ENCODE measurements at regions not wholly inside any gene's neighbourhood (a gene's known extent, or its start where the extent isn't known, plus 50 kb on each side); places are given as distances from the start of the nearest gene placed in this dataset.

DNA sequence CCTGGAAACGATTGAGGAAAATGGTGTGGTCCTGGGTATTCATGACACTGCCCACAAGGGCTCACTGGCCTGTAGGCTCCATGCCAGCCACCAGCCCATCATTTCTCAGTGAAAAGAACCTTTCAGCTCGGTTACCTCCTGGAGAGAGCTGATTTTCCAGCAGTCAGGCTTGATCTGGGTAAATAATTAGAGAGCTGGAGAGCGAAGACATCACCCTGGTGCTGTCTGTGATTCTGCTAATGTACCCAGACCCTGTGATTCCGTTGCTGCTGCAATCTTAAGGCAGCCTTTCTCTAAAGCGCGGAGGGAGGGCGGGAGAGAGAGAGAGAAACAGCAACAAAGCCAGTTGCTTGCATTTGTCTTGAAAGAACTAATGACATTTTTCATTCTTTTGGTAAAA, 221.9 kb upstream of the TOPAZ1 start:
- Histone ChIP-seq H3K4me2 (ENCODE audit: control insufficient read depth, insufficient read depth) (no peak overlapping the region), H3K27me3 (replicated peaks in 1 of 2; ENCODE audit: control insufficient read depth in 2 of 2, insufficient read depth in 2 of 2, low read length in 1 of 2) (no peaks in the 10 kb centered on the region), H3K27ac (ENCODE audit: control insufficient read depth, insufficient read depth) (no peak overlapping the region), H3K4me3 (no peak overlapping the region), H3K36me3 (ENCODE audit: control insufficient read depth in 2 of 2, insufficient read depth in 2 of 2, low read length in 1 of 2) (no peaks in the 10 kb centered on the region), H3K9ac (ENCODE audit: control insufficient read depth, insufficient read depth, low read length) (no peak overlapping the region), H3K4me1 (ENCODE audit: control insufficient read depth, insufficient read depth, low read length) (no peaks in the 10 kb centered on the region), H3K79me2 (ENCODE audit: control insufficient read depth, insufficient read depth, low read length) (peaks cover 21% of the 10 kb centered on the region), H4K20me1 (ENCODE audit: control insufficient read depth, insufficient read depth) (no peaks in the 10 kb centered on the region), H3K9me3 (replicated peaks; ENCODE audit: control insufficient read depth, insufficient read depth, low read length) (no peaks in the 10 kb centered on the region), H2AFZ (ENCODE audit: control insufficient read depth, low read depth, low read length) (no peak overlapping the region)
- FAIRE-seq: no peak
- ATAC-seq: no peak
- no TSS peak for BruUV-seq (replicated peaks)
- TF ChIP-seq FOXM1 (IDR thresholded peaks at IDR 0.05; ENCODE audit: low read depth, low read length) (no peak), USF1 (IDR thresholded peaks at IDR 0.05; ENCODE audit: borderline replicate concordance, extremely low read length, insufficient read depth, low read depth, low read length) (no peak)
- in situ Hi-C loops (cut with MboI) (no loop called here), intact Hi-C loops (cut with micrococcal nuclease; ENCODE audit: unreplicated experiment) (no loop called here)
- ChIA-PET SMC1A (ENCODE audit: uncharacterized antibody, unreplicated experiment) (interaction anchor here (0.9 to 4.1 kb wide), 12 partner anchors 11 to 124 kb away, joined by 3 to 17 read pairs (median 3); no protein-coding TSS in a partner anchor), RAD21 (ENCODE audit: unreplicated experiment) (interaction anchor here (1.1 to 1.3 kb wide), 2 partner anchors 20 to 41 kb away, joined by 3 to 4 read pairs; no protein-coding TSS in a partner anchor), POLR2A (interaction anchor here (0.7 to 1.1 kb wide), 4 partner anchors 12 to 693 kb away, joined by 3 to 4 read pairs (median 3); no protein-coding TSS in a partner anchor), CTCF (interaction anchor here (0.6 to 2.3 kb wide), 5 partner anchors 12 to 24 kb away, joined by 3 to 8 read pairs (median 5); no protein-coding TSS in a partner anchor)
- no peak for DNase-seq (ENCODE audit: low read depth, low spot score)
- WGBS (ENCODE audit: insufficient coverage, insufficient replicate concordance, low lambda C conversion rate, missing lambda C conversion rate): 63% methylated on average over 7 of the region's 7 CpGs

- POLR2A ChIA-PET: interaction anchor here (0.7 kb wide), 2 partner anchors 15 to 693 kb away, joined by 3 read pairs; no protein-coding TSS in a partner anchor
- intact Hi-C loops (cut with micrococcal nuclease; ENCODE audit: unreplicated experiment) (no loop called here), in situ Hi-C loops (cut with MboI) (no loop called here)
- no peak overlapping the region for H2AFZ ChIP-seq (ENCODE audit: control insufficient read depth, low read depth, low read length)
- FAIRE-seq: no peak
- H3K27ac ChIP-seq (ENCODE audit: control insufficient read depth, insufficient read depth): no peak overlapping the region
- no peaks in the 10 kb centered on the region for H4K20me1 ChIP-seq (ENCODE audit: control insufficient read depth, insufficient read depth)
- no peak for DNase-seq (ENCODE audit: low read depth, low spot score)
- WGBS (ENCODE audit: insufficient coverage, insufficient replicate concordance, low lambda C conversion rate, missing lambda C conversion rate): 54% methylated on average over 1 of the region's 1 CpG
- RAD21 ChIA-PET (ENCODE audit: unreplicated experiment): interaction anchor here (0.8 to 1.3 kb wide), 3 partner anchors 18 to 41 kb away, joined by 3 to 4 read pairs (median 3); no protein-coding TSS in a partner anchor
- H3K79me2 ChIP-seq (ENCODE audit: control insufficient read depth, insufficient read depth, low read length): peaks cover 24% of the 10 kb centered on the region
- H3K9me3 ChIP-seq (replicated peaks; ENCODE audit: control insufficient read depth, insufficient read depth, low read length): no peaks in the 10 kb centered on the region
- CTCF ChIA-PET: interaction anchor here (1.2 to 1.5 kb wide), 3 partner anchors 16 to 25 kb away, joined by 3 to 5 read pairs (median 5); no protein-coding TSS in a partner anchor
- no peak overlapping the region for H3K4me2 ChIP-seq (ENCODE audit: control insufficient read depth, insufficient read depth)
- ATAC-seq: no peak
- H3K4me3 ChIP-seq: no peak overlapping the region
- H3K9ac ChIP-seq (ENCODE audit: control insufficient read depth, insufficient read depth, low read length): no peak overlapping the region
- H3K36me3 ChIP-seq (ENCODE audit: control insufficient read depth in 2 of 2, insufficient read depth in 2 of 2, low read length in 1 of 2): no peaks in the 10 kb centered on the region
- no peaks in the 10 kb centered on the region for H3K4me1 ChIP-seq (ENCODE audit: control insufficient read depth, insufficient read depth, low read length)
- BruUV-seq (replicated peaks): no TSS peak
- no peaks in the 10 kb centered on the region for H3K27me3 ChIP-seq (replicated peaks in 1 of 2; ENCODE audit: control insufficient read depth in 2 of 2, insufficient read depth in 2 of 2, low read length in 1 of 2)
- SMC1A ChIA-PET (ENCODE audit: uncharacterized antibody, unreplicated experiment): interaction anchor here (1.0 to 4.1 kb wide), 10 partner anchors 12 to 124 kb away, joined by 3 to 17 read pairs (median 4); no protein-coding TSS in a partner anchor
- TF ChIP-seq BMI1 (IDR thresholded peaks at IDR 0.05; ENCODE audit: borderline replicate concordance) (no peak), NR2C2 (IDR thresholded peaks at IDR 0.05; ENCODE audit: borderline replicate concordance, control insufficient read depth, insufficient read length, low read depth) (no peak), YBX1 (IDR thresholded peaks at IDR 0.05) (no peak), SMC3 (IDR thresholded peaks at IDR 0.05; ENCODE audit: borderline replicate concordance, low read length) (no peak), JUND (IDR thresholded peaks at IDR 0.05; ENCODE audit: low read depth, low read length) (no peak)
- TF ChIP-seq, protein P1, sequence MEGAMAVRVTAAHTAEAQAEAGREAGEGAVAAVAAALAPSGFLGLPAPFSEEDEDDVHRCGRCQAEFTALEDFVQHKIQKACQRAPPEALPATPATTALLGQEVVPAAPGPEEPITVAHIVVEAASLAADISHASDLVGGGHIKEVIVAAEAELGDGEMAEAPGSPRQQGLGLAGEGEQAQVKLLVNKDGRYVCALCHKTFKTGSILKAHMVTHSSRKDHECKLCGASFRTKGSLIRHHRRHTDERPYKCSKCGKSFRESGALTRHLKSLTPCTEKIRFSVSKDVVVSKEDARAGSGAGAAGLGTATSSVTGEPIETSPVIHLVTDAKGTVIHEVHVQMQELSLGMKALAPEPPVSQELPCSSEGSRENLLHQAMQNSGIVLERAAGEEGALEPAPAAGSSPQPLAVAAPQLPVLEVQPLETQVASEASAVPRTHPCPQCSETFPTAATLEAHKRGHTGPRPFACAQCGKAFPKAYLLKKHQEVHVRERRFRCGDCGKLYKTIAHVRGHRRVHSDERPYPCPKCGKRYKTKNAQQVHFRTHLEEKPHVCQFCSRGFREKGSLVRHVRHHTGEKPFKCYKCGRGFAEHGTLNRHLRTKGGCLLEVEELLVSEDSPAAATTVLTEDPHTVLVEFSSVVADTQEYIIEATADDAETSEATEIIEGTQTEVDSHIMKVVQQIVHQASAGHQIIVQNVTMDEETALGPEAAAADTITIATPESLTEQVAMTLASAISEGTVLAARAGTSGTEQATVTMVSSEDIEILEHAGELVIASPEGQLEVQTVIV (IDR thresholded peaks at IDR 0.05; ENCODE audit: borderline replicate concordance, partially characterized antibody): no peak
- TF ChIP-seq, protein P2, sequence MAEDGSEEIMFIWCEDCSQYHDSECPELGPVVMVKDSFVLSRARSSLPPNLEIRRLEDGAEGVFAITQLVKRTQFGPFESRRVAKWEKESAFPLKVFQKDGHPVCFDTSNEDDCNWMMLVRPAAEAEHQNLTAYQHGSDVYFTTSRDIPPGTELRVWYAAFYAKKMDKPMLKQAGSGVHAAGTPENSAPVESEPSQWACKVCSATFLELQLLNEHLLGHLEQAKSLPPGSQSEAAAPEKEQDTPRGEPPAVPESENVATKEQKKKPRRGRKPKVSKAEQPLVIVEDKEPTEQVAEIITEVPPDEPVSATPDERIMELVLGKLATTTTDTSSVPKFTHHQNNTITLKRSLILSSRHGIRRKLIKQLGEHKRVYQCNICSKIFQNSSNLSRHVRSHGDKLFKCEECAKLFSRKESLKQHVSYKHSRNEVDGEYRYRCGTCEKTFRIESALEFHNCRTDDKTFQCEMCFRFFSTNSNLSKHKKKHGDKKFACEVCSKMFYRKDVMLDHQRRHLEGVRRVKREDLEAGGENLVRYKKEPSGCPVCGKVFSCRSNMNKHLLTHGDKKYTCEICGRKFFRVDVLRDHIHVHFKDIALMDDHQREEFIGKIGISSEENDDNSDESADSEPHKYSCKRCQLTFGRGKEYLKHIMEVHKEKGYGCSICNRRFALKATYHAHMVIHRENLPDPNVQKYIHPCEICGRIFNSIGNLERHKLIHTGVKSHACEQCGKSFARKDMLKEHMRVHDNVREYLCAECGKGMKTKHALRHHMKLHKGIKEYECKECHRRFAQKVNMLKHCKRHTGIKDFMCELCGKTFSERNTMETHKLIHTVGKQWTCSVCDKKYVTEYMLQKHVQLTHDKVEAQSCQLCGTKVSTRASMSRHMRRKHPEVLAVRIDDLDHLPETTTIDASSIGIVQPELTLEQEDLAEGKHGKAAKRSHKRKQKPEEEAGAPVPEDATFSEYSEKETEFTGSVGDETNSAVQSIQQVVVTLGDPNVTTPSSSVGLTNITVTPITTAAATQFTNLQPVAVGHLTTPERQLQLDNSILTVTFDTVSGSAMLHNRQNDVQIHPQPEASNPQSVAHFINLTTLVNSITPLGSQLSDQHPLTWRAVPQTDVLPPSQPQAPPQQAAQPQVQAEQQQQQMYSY (CRISPR knock-in tag; IDR thresholded peaks at IDR 0.05): no peak
These were observed 221.5 kb upstream of the TOPAZ1 start for GRCh38 chr3:44020143-44020542.
